Common myeloid progenitor, CD34-positive (primary cell): ENCODE measurements at regions not wholly inside any gene's neighbourhood (a gene's known extent, or its start where the extent isn't known, plus 50 kb on each side); places are given as distances from the start of the nearest gene placed in this dataset.
A peak's percentile ranks its signal among the peaks of the same experiment; 100 is the strongest.

Experiments used
- CTCF ChIA-PET: fragments of 350-600 bp; sonication (Branson Sonifier 250); formaldehyde crosslinking; loops from one replicate; lab custom pipeline; 2021; ENCODE audit warnings: antibody characterized with exemption; lab: Charles Lee
- POLR2A ChIA-PET: fragments of 350-600 bp; sonication (Branson Sonifier 250); formaldehyde crosslinking; loops from one replicate; lab custom pipeline; 2021; ENCODE audit warnings: antibody characterized with exemption; lab: Charles Lee
- DNase-seq, 3 donors: peaks; one replicate each; pipeline versions ENCODE4 v3.0.0 to v3.0.0-alpha.2; 2013
- H3K27ac ChIP-seq, 2 experiments: 1 replicate in 1 of 2; 2 replicates in 1 of 2; pipeline ENCODE4 v1.7.0; 2013; ENCODE audit warnings: inconsistent platforms in 2 of 2, low read length in 2 of 2, mild to moderate bottlenecking in 2 of 2, low read depth in 1 of 2, moderate library complexity in 1 of 2; ENCODE audit not compliant: severe bottlenecking in 2 of 2, insufficient read depth in 1 of 2, poor library complexity in 1 of 2
- H3K27me3 ChIP-seq, 5 experiments: replicated peaks in 2 of 5; 1 replicate in 3 of 5; 2 replicates in 2 of 5; pipeline versions ENCODE4 v1.6.1 to v1.7.0; 2013; ENCODE audit warnings: low read length in 4 of 5, mild to moderate bottlenecking in 2 of 5, moderate library complexity in 2 of 5, inconsistent platforms in 1 of 5; ENCODE audit not compliant: insufficient read depth in 5 of 5, control insufficient read depth in 4 of 5
- H3K36me3 ChIP-seq, 4 experiments: 1 replicate in 2 of 4; 2 replicates in 2 of 4; pipeline versions ENCODE4 v1.6.1 to v1.7.0; 2013; ENCODE audit warnings: low read length in 3 of 4, control low read depth in 1 of 4, mild to moderate bottlenecking in 1 of 4; ENCODE audit not compliant: control insufficient read depth in 4 of 4, insufficient read depth in 4 of 4
- H3K4me1 ChIP-seq, 4 experiments: 1 replicate in 3 of 4; 2 replicates in 1 of 4; pipeline versions ENCODE4 v1.6.1 to v1.7.1; 2013; ENCODE audit warnings: low read length in 3 of 4, mild to moderate bottlenecking in 3 of 4, control low read depth in 1 of 4, inconsistent platforms in 1 of 4, moderate library complexity in 1 of 4; ENCODE audit not compliant: control insufficient read depth in 4 of 4, insufficient read depth in 4 of 4; ENCODE audit errors: control extremely low read depth in 1 of 4
- H3K4me3 ChIP-seq, 7 experiments: 1 replicate in 4 of 7; 2 replicates in 3 of 7; pipeline versions ENCODE4 v1.5.1 to v1.7.0; 2013; ENCODE audit warnings: mild to moderate bottlenecking in 7 of 7, low read length in 6 of 7, moderate library complexity in 6 of 7, inconsistent platforms in 2 of 7, low read depth in 2 of 7, control low read depth in 1 of 7; ENCODE audit not compliant: insufficient read depth in 4 of 7, control insufficient read depth in 1 of 7; ENCODE audit errors: extremely low read depth in 1 of 7
- H3K9me3 ChIP-seq, 5 experiments: 1 replicate in 4 of 5; 2 replicates in 1 of 5; pipeline versions ENCODE4 v1.6.1 to v1.7.1; 2013; ENCODE audit warnings: low read length in 4 of 5, mild to moderate bottlenecking in 2 of 5, inconsistent platforms in 1 of 5, low read depth in 1 of 5, moderate library complexity in 1 of 5; ENCODE audit not compliant: control insufficient read depth in 4 of 5, insufficient read depth in 2 of 5; ENCODE audit errors: control extremely low read depth in 1 of 5
- WGBS: methylation state at CpG from one replicate; pipeline ENCODE4 v1.1.5; 2013; ENCODE audit not compliant: insufficient coverage; 5-methylcytosine and 5-hydroxymethylcytosine counted together

DNA sequence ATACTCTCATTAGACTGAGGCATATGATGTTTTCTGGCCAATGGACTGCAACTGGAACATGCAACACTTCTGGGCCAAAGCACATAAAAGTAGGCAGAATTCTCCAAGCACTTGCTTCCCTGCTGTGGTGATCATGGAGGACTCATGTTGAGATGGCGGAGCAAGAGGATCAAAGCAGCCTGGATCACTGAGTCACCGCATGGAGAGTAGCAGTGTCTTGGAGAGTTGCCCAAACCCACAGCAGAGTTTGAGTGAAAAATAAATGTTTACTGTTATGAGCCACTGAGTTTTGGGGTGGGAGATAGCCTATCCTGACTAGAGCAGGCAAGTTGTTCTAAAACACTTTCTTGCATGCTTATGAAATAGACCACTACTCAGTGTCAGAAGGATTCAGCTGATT, 359.5 kb downstream of the ZNF521 start:
- Histone ChIP-seq H3K4me1 (peaks cover 0 to 6% (median 2%) of the 10 kb centered on the region in 4 experiments), H3K27ac (no peak overlapping the region), H3K4me3 (no peak overlapping the region), H3K36me3 (no peaks in the 10 kb centered on the region), H3K9me3 (no peaks in the 10 kb centered on the region), H3K27me3 (no peaks in the 10 kb centered on the region)
- WGBS: 92% methylated on average over 2 of the region's 2 CpGs
- CTCF ChIA-PET: no interaction called here
- POLR2A ChIA-PET: no interaction called here
- no peak for DNase-seq

GRCh38 chr18:24993628-24994027, 358.3 kb downstream of the ZNF521 start:
- DNase-seq: no peak
- no peak overlapping the region for H3K27ac ChIP-seq
- 80% methylated on average over 1 of the region's 6 CpGs for WGBS
- ChIA-PET CTCF (no interaction called here), POLR2A (no interaction called here)
- H3K27me3 ChIP-seq: no peaks in the 10 kb centered on the region
- H3K4me1 ChIP-seq: peaks cover 0 to 1% (median 0%) of the 10 kb centered on the region in 4 experiments
- no peaks in the 10 kb centered on the region for H3K9me3 ChIP-seq
- H3K4me3 ChIP-seq: no peak overlapping the region
- no peaks in the 10 kb centered on the region for H3K36me3 ChIP-seq

- POLR2A ChIA-PET: no interaction called here
Measured at GRCh38 chr18:24995056-24995455, 356.9 kb downstream of the ZNF521 start.

GRCh38 chr18:24995755-24996154, 356.2 kb downstream of the ZNF521 start:
- WGBS: no CpG with 5 or more reads among the region's 2 CpGs
- H3K9me3 ChIP-seq: peaks cover 0 to 13% (median 4%) of the 10 kb centered on the region in 5 experiments
- H3K27ac ChIP-seq: no peak overlapping the region
- H3K4me1 ChIP-seq: no peaks in the 10 kb centered on the region
- ChIA-PET CTCF (no interaction called here), POLR2A (no interaction called here)
- no peak overlapping the region for H3K4me3 ChIP-seq
- no peak for DNase-seq
- no peaks in the 10 kb centered on the region for H3K36me3 ChIP-seq
- no peaks in the 10 kb centered on the region for H3K27me3 ChIP-seq

More at GRCh38 chr18:24995056-24995455, 356.9 kb downstream of the ZNF521 start:
- Histone ChIP-seq H3K36me3 (no peaks in the 10 kb centered on the region), H3K4me1 (no peaks in the 10 kb centered on the region), H3K27me3 (no peaks in the 10 kb centered on the region), H3K4me3 (no peak overlapping the region), H3K9me3 (peaks cover 0 to 10% (median 1%) of the 10 kb centered on the region in 5 experiments), H3K27ac (no peak overlapping the region)
- 100% methylated on average over 3 of the region's 4 CpGs for WGBS
- CTCF ChIA-PET: no interaction called here
- DNase-seq: no peak

GRCh38 chr18:24999650-25000267, 352.2 kb downstream of the ZNF521 start:
- DNase-seq: no peak
- peaks cover 0 to 13% (median 4%) of the 10 kb centered on the region in 5 experiments for H3K9me3 ChIP-seq
- no peaks in the 10 kb centered on the region for H3K36me3 ChIP-seq
- H3K27ac ChIP-seq: no peak overlapping the region
- H3K4me3 ChIP-seq: peak overlapping the region in 1 of 7 experiments; percentile 31
- ChIA-PET POLR2A (no interaction called here), CTCF (no interaction called here)
- no peaks in the 10 kb centered on the region for H3K27me3 ChIP-seq
- H3K4me1 ChIP-seq: no peaks in the 10 kb centered on the region
- WGBS: no CpG with 5 or more reads among the region's 3 CpGs

DNA sequence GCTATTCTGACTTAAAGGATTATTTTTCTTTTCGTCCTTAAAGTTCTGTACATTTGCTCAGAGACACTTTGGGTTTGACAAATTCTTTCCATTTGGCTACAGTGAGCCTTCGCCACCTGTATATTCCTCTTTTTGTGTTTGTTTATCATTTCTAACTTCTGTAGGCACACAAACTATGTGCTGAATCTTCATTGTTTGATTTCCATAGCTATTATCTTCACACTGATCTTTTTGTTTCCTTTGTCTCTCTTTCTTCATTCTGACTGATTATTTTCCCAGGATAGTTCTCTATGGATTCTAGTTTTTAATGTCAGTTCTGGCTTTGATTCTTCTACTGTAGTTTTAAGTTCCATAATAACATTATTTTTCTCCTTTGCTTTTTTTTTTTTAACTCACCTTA, 350.2 kb downstream of the ZNF521 start:
- WGBS: 100% methylated on average over 2 of the region's 2 CpGs
- ChIA-PET CTCF (no interaction called here), POLR2A (no interaction called here)
- Histone ChIP-seq H3K36me3 (no peaks in the 10 kb centered on the region), H3K27me3 (no peaks in the 10 kb centered on the region), H3K4me3 (no peak overlapping the region), H3K9me3 (peaks cover 0 to 13% (median 4%) of the 10 kb centered on the region in 5 experiments), H3K27ac (no peak overlapping the region), H3K4me1 (peaks cover 0 to 11% (median 0%) of the 10 kb centered on the region in 4 experiments)
- DNase-seq: no peak

DNA sequence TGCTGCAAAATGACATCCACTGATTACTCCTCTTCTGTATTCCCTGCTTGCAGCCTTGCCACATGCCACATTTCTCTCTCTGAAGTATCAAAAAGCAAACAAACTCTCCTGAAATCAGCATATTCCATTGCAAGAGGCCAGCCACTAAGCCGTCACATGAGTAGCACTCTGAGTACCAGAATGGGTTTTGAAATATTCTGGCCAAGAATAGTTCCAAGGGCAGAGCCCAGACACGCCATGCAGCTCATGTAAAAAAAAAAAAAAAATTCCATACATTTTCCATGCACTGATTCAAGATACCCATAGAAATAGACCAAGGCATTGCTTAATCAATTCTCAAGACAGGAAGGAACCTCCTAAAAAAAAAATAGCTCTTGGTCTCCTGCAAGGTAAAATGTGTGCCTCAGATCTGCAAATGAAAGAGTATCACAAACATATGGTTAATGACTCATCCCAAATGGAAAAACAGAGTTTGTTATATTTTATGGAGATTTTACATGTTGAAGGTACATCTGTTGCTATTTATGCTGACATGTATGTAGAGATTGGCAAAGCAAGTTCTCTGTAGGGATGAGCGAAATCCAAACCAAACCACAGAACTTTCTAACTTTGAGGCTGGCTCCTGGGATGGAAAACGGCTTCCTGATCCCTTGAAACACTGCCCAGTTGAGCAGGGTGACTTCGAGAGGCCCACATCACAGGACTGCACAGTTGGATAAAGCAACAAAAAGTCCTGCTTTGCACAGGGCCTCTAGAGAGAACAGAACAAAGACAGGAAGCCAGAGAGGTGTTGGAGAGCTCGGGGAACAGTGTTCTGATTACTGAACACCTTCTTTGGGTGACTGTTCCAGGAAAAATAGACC, 346.2 kb downstream of the ZNF521 start:
- Histone ChIP-seq H3K27me3 (no peaks in the 10 kb centered on the region), H3K36me3 (no peaks in the 10 kb centered on the region), H3K9me3 (no peaks in the 10 kb centered on the region), H3K4me3 (no peak overlapping the region), H3K4me1 (peaks cover 0 to 11% (median 0%) of the 10 kb centered on the region in 4 experiments), H3K27ac (no peak overlapping the region)
- no peak for DNase-seq
- 73% methylated on average over 4 of the region's 6 CpGs for WGBS
- POLR2A ChIA-PET: no interaction called here
- CTCF ChIA-PET: no interaction called here
